Endothelial cell (in vitro differentiated cells): ENCODE measurements at regions not wholly inside any gene's neighbourhood (a gene's known extent, or its start where the extent isn't known, plus 50 kb on each side); places are given as distances from the start of the nearest gene placed in this dataset.

ENCODE experiments used
- DNase-seq: peaks from one replicate; pipeline ENCODE4 v3.0.0; 2021; ENCODE audit warnings: low spot score
- H3K27ac Mint-ChIP-seq: one replicate; pipeline ENCODE4 v1.8.0; 2021; ENCODE audit warnings: mixed read lengths, inconsistent platforms; ENCODE audit not compliant: unreplicated experiment
- H3K27me3 Mint-ChIP-seq: one replicate; pipeline ENCODE4 v1.8.0; 2021; ENCODE audit warnings: mild to moderate bottlenecking, moderate library complexity, mixed read lengths, inconsistent platforms; ENCODE audit not compliant: unreplicated experiment
- H3K36me3 Mint-ChIP-seq: one replicate; pipeline ENCODE4 v1.8.0; 2021; ENCODE audit warnings: mild to moderate bottlenecking, low read depth, mixed read lengths, inconsistent platforms; ENCODE audit not compliant: unreplicated experiment
- H3K4me1 Mint-ChIP-seq: one replicate; pipeline ENCODE4 v1.8.0; 2021; ENCODE audit warnings: mild to moderate bottlenecking, mixed read lengths, inconsistent platforms; ENCODE audit not compliant: unreplicated experiment
- H3K4me3 Mint-ChIP-seq: one replicate; pipeline ENCODE4 v1.8.0; 2021; ENCODE audit warnings: mild to moderate bottlenecking, mixed read lengths, inconsistent platforms; ENCODE audit not compliant: unreplicated experiment
- H3K9me3 Mint-ChIP-seq: one replicate; pipeline ENCODE4 v1.8.0; 2021; ENCODE audit warnings: mixed read lengths, inconsistent platforms; ENCODE audit not compliant: unreplicated experiment
- CTCF ChIP-seq: fragments of 200-600 bp; sonication (generic); IDR thresholded peaks from one replicate; pipeline ENCODE4 v1.5.0; 2021; ENCODE audit warnings: antibody characterized with exemption; ENCODE audit not compliant: unreplicated experiment

GRCh38 chr13:74825152-74825937, 656.6 kb downstream of the TBC1D4 start:
- Mint-ChIP-seq H3K27ac (no peak overlapping the region), H3K27me3 (no peaks in the 10 kb centered on the region), H3K36me3 (no peaks in the 10 kb centered on the region), H3K4me1 (no peaks in the 10 kb centered on the region), H3K4me3 (no peak overlapping the region), H3K9me3 (no peaks in the 10 kb centered on the region)
- TF ChIP-seq CTCF, result no peak
- DNase-seq, result no peak

- H3K27ac Mint-ChIP-seq, result no peak overlapping the region
- no peaks in the 10 kb centered on the region for H3K27me3 Mint-ChIP-seq
- DNase-seq, result no peak
Measured at GRCh38 chr13:74820809-74821208, 661.2 kb downstream of the TBC1D4 start.

GRCh38 chr13:74819549-74819948, 662.4 kb downstream of the TBC1D4 start:
- no peaks in the 10 kb centered on the region for H3K4me1 Mint-ChIP-seq
- H3K4me3 Mint-ChIP-seq, result no peak overlapping the region
- no peaks in the 10 kb centered on the region for H3K27me3 Mint-ChIP-seq
- peaks cover 4% of the 10 kb centered on the region for H3K36me3 Mint-ChIP-seq
- TF ChIP-seq CTCF, result no peak
- H3K9me3 Mint-ChIP-seq, result no peaks in the 10 kb centered on the region
- no peak for DNase-seq
- H3K27ac Mint-ChIP-seq, result no peak overlapping the region

More at GRCh38 chr13:74820809-74821208, 661.2 kb downstream of the TBC1D4 start:
- Mint-ChIP-seq H3K4me1 (no peaks in the 10 kb centered on the region), H3K4me3 (no peak overlapping the region), H3K9me3 (no peaks in the 10 kb centered on the region), H3K36me3 (no peaks in the 10 kb centered on the region)
- no peak for TF ChIP-seq CTCF

- Mint-ChIP-seq H3K4me1 (no peaks in the 10 kb centered on the region), H3K27me3 (no peaks in the 10 kb centered on the region), H3K27ac (no peak overlapping the region), H3K4me3 (no peak overlapping the region), H3K36me3 (peaks cover 8% of the 10 kb centered on the region), H3K9me3 (peaks cover 5% of the 10 kb centered on the region)
- DNase-seq, result no peak
- no peak for TF ChIP-seq CTCF
Measured at GRCh38 chr13:74816737-74817136, 665.2 kb downstream of the TBC1D4 start.

- Mint-ChIP-seq H3K4me1 (no peaks in the 10 kb centered on the region), H3K36me3 (no peaks in the 10 kb centered on the region), H3K27me3 (no peaks in the 10 kb centered on the region), H3K9me3 (no peaks in the 10 kb centered on the region), H3K27ac (no peak overlapping the region), H3K4me3 (no peak overlapping the region)
- no peak for TF ChIP-seq CTCF
- no peak for DNase-seq
Measured at GRCh38 chr13:74796157-74796556, 662.0 kb upstream of the KLF12 start.
